Stimulated activated CD4-positive, alpha-beta T cell treated with anti-CD3 and anti-CD28 coated beads, TNF-alpha, amount 100 ng/mL, for 24 hours (primary cell): ENCODE measurements at regions not wholly inside any gene's neighbourhood (a gene's known extent, or its start where the extent isn't known, plus 50 kb on each side); places are given as distances from the start of the nearest gene placed in this dataset.
"Not testable (repeated sequence)": the region's sequence is repeated elsewhere in the genome, so short reads cannot be mapped to it uniquely, and the experiment has no call there.

Experiments
- DNase-seq, 3 experiments: peaks; one replicate each; pipeline ENCODE4 v3.0.0-alpha.2; 2020; ENCODE audit warnings: low read depth in 3 of 3

GRCh38 chr2:161055289-161055688 lies 104.9 kb upstream of the TANK start:
- DNase-seq, result no peak

GRCh38 chr2:161059388-161059787 lies 100.8 kb upstream of the TANK start:
- DNase-seq, result no peak

DNA sequence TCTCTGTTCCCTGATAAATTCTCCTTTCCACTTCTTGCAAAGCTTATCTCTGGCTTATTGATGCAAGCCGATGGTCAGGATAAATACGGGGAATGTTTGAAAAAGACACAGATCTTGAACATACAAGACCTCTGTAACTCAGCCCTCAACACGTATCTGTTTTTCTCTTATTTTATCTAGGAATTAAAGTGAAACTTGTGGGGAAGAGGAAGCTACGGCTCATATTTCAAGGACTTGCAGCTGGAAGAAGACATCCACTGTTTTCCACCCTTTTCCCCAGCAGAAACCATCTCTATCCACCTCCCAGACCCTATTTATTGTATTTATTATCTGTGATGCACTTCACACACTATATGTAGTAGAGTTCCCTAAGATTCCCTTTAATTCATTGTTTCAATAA lies 98.4 kb upstream of the TANK start:
- no peak for DNase-seq

DNA sequence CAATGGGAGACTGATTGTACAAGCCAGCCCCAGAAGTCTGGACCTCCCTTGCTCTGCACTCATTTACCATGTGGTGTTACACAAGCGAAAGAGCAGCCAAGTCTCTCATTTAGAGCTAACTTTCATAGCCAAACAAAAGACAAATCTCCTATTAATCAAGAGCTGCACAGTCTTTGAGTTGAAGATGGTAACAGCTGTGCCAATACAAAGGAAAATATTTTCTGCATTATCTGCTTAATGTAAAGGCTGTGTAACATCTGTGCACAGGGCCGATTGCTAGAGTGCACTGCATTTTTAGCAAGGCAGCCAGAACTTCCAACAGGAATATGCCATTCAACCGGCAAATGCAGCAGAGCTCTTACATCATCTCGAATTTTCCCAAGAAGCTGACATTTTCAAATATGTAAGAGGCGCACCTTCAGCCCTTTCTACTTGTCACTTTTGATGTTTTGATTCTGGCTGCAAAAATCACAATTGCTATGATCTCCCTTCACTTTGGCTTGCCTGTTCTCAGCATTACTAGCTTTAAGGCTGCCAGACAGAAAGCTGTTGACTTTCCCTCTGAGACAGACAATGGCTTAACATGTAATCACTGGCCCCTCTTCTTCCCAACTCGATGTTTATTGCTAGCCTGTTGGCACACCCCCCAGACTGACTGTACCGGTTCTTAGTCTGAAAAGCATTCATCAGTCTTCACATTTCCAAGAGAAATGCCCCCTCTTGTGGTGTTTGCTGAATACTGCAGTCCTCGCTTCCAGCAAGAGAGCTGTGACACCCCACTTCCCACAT lies 96.9 kb upstream of the TANK start:
- DNase-seq, result peak; percentile 32 to 61 (median 50)

GRCh38 chr2:161063946-161064306 lies 96.3 kb upstream of the TANK start:
- no peak for DNase-seq

DNA sequence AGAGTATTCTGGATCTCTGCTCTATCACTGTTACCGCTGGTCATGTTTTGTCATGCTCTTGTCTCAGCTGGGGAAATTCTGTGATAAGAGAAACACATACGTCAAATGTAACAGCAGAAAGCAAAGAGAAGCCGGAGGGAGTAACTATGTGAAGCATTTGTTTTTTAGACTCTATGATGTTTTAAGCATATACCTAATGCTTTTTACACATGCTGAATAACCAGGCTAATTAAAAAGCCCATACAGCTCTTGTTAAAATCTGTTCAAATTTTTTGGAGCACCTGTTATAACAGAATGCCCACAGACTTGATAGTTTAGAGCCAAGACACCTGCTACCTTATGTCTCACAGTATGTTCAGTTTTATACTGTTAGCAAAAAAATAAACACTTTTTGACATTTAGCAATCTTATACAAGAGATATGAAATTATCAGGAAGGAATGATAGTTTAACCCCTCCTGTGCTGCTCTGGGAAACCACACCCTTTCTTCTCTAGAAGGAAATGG lies 92.3 kb upstream of the TANK start:
- no peak for DNase-seq

- DNase-seq, result no peak
Observed at GRCh38 chr2:161068670-161069069, 91.6 kb upstream of the TANK start.

GRCh38 chr2:161070693-161071479 lies 89.3 kb upstream of the TANK start:
- DNase-seq, result no peak

GRCh38 chr2:161072436-161072835 lies 87.8 kb upstream of the TANK start:
- not testable (repeated sequence) for DNase-seq

DNA sequence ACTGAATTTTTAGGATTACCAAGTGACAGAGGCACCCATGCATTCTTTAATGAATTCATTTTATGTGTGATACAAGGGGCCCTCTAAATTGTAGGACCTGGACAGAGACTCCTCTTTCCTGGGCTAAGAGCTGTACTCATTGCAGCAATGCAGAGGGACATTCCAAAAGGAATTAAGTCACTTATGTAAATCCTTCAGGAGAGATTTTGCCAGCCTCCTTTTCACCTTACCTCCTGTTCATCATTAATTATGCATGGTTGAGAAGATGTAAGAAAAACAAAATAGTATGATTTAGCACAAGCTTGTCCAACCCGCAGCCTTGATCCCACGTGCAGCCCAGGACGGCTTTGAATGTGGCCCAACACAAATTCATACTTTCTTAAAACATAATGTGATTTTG lies 84.5 kb upstream of the TANK start:
- no peak for DNase-seq

DNA sequence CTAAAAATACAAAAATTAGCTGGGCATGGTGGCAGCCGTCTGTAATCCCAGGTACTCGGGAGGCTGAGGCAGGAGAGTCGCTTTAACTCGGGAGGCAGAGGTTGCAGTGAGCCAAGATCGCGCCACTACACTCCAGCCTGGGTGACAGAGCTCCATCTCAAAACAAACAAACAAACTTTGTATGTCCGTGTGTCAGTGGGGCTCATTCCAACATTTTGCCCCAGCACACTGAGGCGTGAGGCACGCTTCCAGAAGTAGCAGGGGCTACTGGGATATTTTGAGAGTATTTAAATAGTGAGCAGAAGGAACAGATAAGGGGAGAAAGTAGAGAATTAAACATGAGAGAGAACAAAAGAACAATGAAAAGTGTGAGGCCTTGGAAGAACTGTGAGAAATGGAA lies 83.3 kb upstream of the TANK start:
- no peak for DNase-seq

GRCh38 chr2:161077367-161078210 lies 82.6 kb upstream of the TANK start:
- peak; percentile 47 to 59 (median 58) for DNase-seq

- DNase-seq, result no peak
Observed at GRCh38 chr2:161078211-161078539, 82.1 kb upstream of the TANK start.

DNA sequence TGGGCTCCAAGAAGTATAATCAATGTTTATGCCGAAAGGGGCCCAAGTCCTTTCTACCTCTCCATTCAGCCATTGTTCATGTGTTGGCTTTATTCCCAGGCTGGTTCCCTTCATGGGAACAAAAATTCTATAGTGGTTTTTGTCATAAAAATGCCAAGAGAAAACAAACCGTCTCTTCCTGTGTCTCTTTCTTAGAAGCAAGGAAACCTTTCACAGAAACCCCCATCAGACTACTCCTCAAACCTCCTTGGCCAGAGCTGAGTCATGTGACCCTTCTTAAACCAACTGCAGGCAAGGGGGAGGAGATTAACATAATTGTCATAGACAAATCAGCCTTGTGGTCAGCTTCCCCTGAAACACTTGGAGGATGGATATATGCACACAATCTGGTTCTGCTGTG lies 75.1 kb upstream of the TANK start:
- DNase-seq, result no peak

DNA sequence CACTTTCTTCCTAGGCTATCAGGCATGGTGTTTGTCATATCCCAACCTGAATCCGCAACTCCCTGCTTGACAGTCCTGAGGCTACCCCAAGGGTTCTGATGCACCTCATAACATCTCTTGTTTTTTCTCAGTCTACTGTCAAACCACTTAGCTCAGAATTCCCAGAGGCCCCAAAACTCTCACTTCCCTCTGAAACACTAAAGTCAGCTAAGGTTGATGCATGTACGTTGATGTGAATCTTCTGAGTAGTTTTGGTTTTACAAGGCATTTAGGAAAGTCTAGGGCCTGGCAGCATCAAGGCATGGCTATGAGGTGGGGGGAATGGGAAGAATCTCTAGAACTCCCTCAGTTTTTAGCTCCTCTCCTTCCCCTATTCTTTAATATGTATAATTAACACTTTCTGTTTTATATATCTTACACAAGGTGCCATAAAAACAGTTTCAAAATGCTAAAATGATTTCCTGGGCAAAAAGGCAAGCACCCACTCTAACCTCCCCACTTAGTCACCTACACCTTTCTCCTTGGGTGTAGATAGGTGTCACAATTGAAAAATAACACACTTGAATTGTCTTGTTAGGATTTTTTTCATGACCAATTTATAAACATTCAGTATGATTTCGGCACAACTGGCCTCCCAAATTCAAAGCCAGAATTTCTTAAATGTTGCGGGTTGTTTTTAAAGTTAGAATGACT lies 71.4 kb upstream of the TANK start:
- DNase-seq, result no peak

DNA sequence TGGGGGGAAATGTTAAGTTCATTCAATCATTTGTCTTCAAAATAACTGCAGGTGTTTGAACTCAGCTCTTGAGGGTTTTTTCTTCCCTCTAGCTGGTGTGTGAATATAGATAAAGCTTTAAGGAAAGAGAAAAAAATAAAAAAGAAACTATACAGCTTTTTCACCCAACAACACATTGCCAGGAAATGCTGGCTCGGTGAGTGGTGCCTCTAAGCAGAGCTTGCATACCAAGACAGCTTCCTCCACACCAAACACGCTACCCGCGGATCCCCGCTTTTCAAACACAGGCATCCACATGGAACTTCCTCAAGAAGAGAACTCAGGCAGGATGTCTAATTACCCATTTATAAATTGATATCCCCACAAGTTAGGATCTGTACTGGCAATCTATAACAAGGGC lies 69.8 kb upstream of the TANK start:
- peak in 1 of 3 experiments; percentile 29 for DNase-seq

GRCh38 chr2:161095314-161095713 lies 64.9 kb upstream of the TANK start:
- DNase-seq, result no peak

DNA sequence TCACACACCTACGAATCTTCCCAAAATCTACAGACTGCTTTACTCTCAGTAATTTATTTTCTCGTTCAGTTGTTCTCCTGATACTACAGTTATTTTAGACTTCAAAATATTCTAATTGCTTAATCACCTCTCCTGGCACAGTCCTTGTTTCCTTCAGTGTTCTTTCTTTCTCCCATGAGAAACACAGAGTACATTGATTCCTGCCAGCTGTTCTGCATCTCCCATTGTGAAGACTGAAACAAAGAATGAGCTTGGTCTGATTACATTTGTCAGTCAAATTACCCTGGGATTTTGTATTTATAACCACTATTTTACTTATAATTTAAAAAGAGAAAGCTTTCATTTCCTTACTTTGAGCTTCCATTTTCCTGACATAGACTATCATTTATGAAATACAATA lies 63.9 kb upstream of the TANK start:
- no peak for DNase-seq

DNA sequence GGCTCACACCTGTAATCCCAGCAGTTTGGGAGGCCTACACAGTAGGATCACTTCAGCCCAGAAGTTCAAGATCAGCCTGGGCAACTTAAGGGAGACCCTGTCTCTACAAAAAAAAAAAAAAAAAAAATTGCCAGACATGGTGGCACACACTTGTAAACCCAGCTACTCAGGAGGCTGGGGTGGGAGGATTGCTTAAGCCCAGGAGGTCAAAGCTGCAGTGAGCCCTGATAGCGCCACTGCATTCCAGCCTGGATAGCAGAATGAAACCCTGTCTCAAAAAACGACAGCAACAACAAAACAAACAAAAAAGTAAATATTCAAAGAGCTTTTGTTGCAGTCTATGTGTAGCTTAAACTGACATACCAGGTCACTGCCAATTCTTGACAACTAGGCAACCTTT lies 63.1 kb upstream of the TANK start:
- DNase-seq, result no peak

- DNase-seq, result no peak
Observed at GRCh38 chr2:161100211-161100895, 59.9 kb upstream of the TANK start.

DNA sequence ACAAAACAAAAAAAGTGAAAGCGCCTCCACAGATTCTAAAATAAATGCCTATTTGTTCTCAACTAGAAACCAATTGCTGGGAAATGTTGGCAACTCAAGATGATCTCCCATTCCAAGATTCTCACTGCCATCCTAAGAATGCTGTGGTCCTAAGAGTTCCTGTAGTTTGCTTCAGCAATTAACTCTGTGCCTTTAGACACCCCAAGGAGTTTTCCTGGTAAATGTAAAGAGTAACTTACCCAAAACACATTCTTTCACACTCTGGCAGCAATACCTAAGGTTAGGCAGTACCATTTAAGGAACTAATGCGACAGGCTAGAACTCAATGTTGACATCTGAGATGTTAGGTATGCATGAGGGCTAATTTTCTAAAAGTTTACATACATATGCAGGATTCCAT lies 58.8 kb upstream of the TANK start:
- no peak for DNase-seq
